ENCODE measurements at regions not wholly inside any gene's neighbourhood (a gene's known extent, or its start where the extent isn't known, plus 50 kb on each side); places are given as distances from the start of the nearest gene placed in this dataset.

- TF ChIP-seq, protein P1, sequence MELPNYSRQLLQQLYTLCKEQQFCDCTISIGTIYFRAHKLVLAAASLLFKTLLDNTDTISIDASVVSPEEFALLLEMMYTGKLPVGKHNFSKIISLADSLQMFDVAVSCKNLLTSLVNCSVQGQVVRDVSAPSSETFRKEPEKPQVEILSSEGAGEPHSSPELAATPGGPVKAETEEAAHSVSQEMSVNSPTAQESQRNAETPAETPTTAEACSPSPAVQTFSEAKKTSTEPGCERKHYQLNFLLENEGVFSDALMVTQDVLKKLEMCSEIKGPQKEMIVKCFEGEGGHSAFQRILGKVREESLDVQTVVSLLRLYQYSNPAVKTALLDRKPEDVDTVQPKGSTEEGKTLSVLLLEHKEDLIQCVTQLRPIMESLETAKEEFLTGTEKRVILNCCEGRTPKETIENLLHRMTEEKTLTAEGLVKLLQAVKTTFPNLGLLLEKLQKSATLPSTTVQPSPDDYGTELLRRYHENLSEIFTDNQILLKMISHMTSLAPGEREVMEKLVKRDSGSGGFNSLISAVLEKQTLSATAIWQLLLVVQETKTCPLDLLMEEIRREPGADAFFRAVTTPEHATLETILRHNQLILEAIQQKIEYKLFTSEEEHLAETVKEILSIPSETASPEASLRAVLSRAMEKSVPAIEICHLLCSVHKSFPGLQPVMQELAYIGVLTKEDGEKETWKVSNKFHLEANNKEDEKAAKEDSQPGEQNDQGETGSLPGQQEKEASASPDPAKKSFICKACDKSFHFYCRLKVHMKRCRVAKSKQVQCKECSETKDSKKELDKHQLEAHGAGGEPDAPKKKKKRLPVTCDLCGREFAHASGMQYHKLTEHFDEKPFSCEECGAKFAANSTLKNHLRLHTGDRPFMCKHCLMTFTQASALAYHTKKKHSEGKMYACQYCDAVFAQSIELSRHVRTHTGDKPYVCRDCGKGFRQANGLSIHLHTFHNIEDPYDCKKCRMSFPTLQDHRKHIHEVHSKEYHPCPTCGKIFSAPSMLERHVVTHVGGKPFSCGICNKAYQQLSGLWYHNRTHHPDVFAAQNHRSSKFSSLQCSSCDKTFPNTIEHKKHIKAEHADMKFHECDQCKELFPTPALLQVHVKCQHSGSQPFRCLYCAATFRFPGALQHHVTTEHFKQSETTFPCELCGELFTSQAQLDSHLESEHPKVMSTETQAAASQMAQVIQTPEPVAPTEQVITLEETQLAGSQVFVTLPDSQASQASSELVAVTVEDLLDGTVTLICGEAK (IDR thresholded peaks at IDR 0.05) = peak; percentile 43; the same call in 1 of the 2 replicates
- TF ChIP-seq, protein P1 (CRISPR knock-in tag; IDR thresholded peaks at IDR 0.05) = no peak
Observed at GRCh38 chr19:23823952-23824389, 65.3 kb upstream of the ZNF681 start (continued).
